Effector memory CD8-positive, alpha-beta T cell (primary cell): ENCODE measurements at regions not wholly inside any gene's neighbourhood (a gene's known extent, or its start where the extent isn't known, plus 50 kb on each side); places are given as distances from the start of the nearest gene placed in this dataset.
"Not testable (repeated sequence)": the region's sequence is repeated elsewhere in the genome, so short reads cannot be mapped to it uniquely, and the experiment has no call there.

Experiments used
- ATAC-seq: fragments of 150-1000 bp; cut with Tn5 transposase; replicated peaks from 2 replicates; pipeline ENCODE4 v1.10.0; 2021; ENCODE audit warnings: mild to moderate bottlenecking, moderate library complexity
- DNase-seq, 3 experiments: peaks; one replicate each; pipeline ENCODE4 v3.0.0; 2021
- H3K27ac Mint-ChIP-seq, 2 donors: one replicate each; pipeline ENCODE4 v1.8.0; 2022; ENCODE audit warnings: mild to moderate bottlenecking in 2 of 2, mixed read lengths in 2 of 2, moderate library complexity in 2 of 2
- H3K27me3 Mint-ChIP-seq, 2 donors: one replicate each; pipeline ENCODE4 v1.8.0; 2022; ENCODE audit warnings: mixed read lengths in 2 of 2
- H3K36me3 Mint-ChIP-seq: one replicate; pipeline ENCODE4 v1.8.0; 2022; ENCODE audit warnings: mild to moderate bottlenecking, moderate library complexity, mixed read lengths; ENCODE audit not compliant: insufficient read depth
- H3K4me1 Mint-ChIP-seq, 2 donors: one replicate each; pipeline ENCODE4 v1.8.0; 2022; ENCODE audit warnings: low read depth in 2 of 2, mixed read lengths in 2 of 2
- H3K4me3 Mint-ChIP-seq, 2 donors: one replicate each; pipeline ENCODE4 v1.8.0; 2022; ENCODE audit warnings: mild to moderate bottlenecking in 2 of 2, mixed read lengths in 2 of 2, moderate library complexity in 2 of 2
- H3K9me3 Mint-ChIP-seq, 2 donors: one replicate each; pipeline ENCODE4 v1.8.0; 2022; ENCODE audit warnings: mixed read lengths in 2 of 2

DNA sequence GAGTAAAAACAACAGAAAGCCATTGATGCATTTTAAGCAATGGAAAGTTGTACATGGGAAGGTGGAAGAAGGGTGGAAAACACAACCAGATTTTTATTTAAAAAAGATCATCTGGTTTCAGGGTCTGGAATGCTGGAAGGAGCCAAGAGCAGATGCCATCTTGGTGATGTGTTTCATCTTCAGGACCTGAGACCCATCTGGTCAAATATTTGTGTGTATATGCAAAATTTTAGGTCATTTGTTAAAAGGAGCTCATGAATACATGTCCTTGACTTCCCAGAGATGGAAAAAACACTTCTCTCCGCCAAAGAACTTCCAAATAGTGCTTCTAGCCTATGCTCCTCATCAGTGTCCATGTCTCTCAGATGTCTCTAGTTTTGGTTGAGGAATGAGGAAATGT lies 110.6 kb upstream of the GDNF start:
- Mint-ChIP-seq H3K27ac (no peak overlapping the region), H3K4me3 (no peak overlapping the region), H3K4me1 (no peaks in the 10 kb centered on the region), H3K27me3 (peaks cover 0 to 8% of the 10 kb centered on the region in 2 donors), H3K9me3 (peaks cover 2 to 7% of the 10 kb centered on the region in 2 donors), H3K36me3 (no peaks in the 10 kb centered on the region)
- no peak for DNase-seq
- no peak for ATAC-seq

DNA sequence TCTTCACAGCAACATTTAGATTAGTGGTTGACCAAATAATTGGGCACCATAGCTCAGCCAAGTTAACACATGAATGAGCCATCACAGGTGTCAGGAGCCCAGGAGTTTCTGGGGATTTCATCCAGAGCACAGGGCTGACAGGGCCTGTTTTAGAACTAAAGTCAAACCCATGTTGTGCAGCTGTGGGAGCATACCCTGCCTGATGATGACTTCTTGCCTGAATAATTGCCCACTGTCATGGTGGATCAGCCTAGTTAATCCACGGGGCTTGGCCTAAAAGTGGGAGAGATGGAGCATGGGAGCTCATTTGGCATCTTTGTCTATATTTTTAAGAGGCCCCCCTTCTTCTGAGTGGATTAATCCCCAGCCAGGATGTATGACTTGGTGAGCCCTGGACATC lies 105.6 kb upstream of the GDNF start:
- no peaks in the 10 kb centered on the region for H3K4me1 Mint-ChIP-seq
- no peak overlapping the region for H3K4me3 Mint-ChIP-seq
- H3K27me3 Mint-ChIP-seq, result peaks cover 0 to 14% of the 10 kb centered on the region in 2 donors
- peaks cover 7 to 9% of the 10 kb centered on the region in 2 donors for H3K9me3 Mint-ChIP-seq
- ATAC-seq (no peak), DNase-seq (no peak)
- no peaks in the 10 kb centered on the region for H3K36me3 Mint-ChIP-seq
- H3K27ac Mint-ChIP-seq, result no peak overlapping the region

DNA sequence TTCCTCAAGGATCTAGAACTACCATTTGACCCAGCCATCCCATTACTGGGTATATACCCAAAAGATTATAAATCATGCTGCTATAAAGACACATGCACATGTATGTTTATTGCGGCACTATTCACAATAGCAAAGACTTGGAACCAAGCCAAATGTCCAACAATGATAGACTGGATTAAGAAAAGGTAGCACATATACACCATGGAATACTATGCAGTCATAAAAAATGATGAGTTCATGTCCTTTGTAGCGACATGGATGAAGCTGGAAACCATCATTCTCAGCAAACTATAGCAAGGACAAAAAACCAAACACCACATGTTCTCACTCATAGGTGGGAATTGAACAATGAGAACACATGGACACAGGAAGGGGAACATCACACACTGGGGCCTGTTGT lies 103.3 kb upstream of the GDNF start:
- H3K4me3 Mint-ChIP-seq, ATAC-seq, H3K36me3 Mint-ChIP-seq, H3K27ac Mint-ChIP-seq, H3K4me1 Mint-ChIP-seq, H3K9me3 Mint-ChIP-seq, DNase-seq: not testable (repeated sequence)
- peaks cover 0 to 13% of the 10 kb centered on the region in 2 donors for H3K27me3 Mint-ChIP-seq

DNA sequence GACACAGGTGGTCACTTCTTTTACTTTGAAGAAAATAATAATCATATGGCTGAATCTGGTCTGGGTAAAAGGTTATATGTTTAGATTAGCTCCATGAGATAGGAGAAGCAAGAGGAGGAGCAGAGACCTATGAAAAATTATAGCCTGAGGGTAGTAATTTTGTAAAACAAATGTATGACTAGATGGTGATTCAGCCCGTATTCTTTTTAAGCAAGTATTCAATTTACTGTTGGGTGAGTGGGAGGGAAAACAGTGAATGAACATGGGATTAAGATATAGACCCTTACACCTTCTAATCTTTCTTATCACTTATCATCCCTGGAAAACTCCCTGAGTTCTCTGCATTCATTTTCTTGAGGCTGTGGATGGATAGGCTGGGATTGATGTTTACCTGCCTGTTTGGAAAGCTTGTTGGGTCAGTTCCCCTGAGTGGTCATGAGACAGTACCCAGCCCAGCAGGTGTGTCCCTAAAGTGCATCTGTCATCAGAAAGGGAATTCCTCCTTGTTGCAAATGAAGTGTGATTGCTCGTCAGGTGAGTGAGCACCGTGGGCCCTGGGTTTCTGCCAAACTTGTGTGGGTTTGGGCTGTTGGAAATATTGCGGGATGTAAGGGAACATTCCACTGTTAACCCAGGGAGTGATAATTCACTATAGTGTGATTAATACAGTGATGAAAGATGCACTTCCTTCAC lies 101.2 kb upstream of the GDNF start:
- peaks cover 0 to 13% of the 10 kb centered on the region in 2 donors for H3K27me3 Mint-ChIP-seq

DNA sequence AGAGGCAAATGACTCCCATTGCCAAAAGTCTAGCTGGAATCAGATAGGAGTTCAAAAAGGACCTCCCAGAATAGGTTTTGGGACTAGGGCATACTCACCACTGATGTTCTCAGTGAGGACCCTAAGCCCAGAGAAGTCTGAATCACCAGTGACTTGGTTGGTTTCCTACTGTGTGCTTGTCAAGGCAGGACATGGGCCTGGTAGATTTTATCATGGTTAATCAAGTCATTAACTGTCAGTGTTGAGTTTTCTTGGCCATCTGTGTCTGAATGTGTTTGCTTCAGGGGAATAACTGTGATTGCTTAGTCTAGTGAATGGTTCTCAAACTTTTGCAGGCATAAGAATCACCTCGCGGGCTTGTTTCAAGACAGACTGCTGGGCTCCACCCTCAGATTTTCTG lies 99.0 kb upstream of the GDNF start:
- peaks cover 5 to 7% of the 10 kb centered on the region in 2 donors for H3K9me3 Mint-ChIP-seq
- ATAC-seq, result no peak
- no peak overlapping the region for H3K27ac Mint-ChIP-seq
- DNase-seq, result no peak
- H3K36me3 Mint-ChIP-seq, result no peaks in the 10 kb centered on the region
- H3K4me1 Mint-ChIP-seq, result no peaks in the 10 kb centered on the region
- H3K27me3 Mint-ChIP-seq, result peaks cover 0 to 13% of the 10 kb centered on the region in 2 donors
- H3K4me3 Mint-ChIP-seq, result no peak overlapping the region

More for the DNA sequence above, 101.2 kb upstream of the GDNF start:
- peaks cover 5 to 7% of the 10 kb centered on the region in 2 donors for H3K9me3 Mint-ChIP-seq
- no peak for DNase-seq
- H3K36me3 Mint-ChIP-seq, result no peaks in the 10 kb centered on the region
- no peak for ATAC-seq
- no peak overlapping the region for H3K4me3 Mint-ChIP-seq
- H3K27ac Mint-ChIP-seq, result no peak overlapping the region
- H3K4me1 Mint-ChIP-seq, result no peaks in the 10 kb centered on the region

DNA sequence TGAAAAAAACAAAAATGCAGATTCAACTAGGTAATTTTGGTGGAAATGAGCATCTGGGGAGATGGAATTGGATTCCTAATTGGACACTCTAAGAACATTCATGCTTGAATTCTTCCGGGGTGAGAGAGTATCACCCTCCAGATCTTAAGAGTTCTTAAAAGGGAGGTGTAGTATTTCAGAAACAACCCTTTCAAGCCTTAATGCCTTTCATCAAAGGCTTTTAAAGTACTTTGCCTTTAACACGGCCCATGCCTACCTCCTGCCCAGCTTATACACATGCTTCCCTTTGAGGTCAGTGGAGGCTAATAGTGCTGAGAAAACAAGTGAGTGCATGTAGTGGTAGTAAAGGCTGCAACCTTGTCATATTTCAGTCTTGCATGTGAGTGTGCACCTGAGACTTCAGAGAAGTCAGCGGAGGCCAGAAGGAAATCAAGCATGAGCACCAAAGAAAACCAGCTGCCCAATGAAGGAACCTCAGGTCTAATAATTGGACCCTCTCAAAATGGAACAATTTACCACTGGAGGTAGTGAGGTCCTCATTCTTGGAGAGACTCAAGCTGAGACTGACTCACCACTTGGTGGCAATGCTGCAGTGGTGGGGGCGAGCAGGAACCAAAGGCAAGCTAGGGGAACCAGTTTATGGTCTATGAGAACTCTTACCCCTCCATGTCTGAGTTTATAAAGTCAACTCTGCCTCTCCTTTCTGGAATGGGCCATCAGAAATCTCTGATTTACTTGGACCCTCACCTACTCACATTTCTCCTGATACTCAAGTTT lies 98.4 kb upstream of the GDNF start:
- Mint-ChIP-seq H3K9me3 (peaks cover 2 to 7% of the 10 kb centered on the region in 2 donors), H3K36me3 (no peaks in the 10 kb centered on the region), H3K27ac (no peak overlapping the region), H3K4me1 (no peaks in the 10 kb centered on the region), H3K27me3 (peaks cover 0 to 17% of the 10 kb centered on the region in 2 donors), H3K4me3 (no peak overlapping the region)
- ATAC-seq (no peak), DNase-seq (no peak)

DNA sequence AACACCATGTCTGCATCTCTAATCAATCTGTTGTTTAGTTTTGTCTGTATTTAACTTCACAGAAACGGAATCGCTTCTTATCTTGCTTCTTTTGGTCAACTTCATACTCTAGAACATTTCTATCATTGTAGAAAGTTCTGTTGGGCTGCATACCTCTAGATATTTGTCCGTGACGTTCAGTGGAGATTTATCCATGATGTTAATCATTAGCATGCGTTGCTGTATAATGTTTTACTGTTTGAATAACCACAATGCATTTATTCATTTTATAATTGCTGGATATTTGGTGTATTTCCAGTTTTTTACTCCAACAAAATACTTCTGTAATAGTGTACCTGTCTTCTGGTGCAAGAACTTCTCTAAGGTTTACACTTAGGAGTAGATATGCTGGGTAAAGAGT lies 96.2 kb upstream of the GDNF start:
- H3K4me3 Mint-ChIP-seq, result no peak overlapping the region
- peaks cover 0 to 21% of the 10 kb centered on the region in 2 donors for H3K27me3 Mint-ChIP-seq
- H3K4me1 Mint-ChIP-seq, result no peaks in the 10 kb centered on the region
- peaks cover 1 to 7% of the 10 kb centered on the region in 2 donors for H3K9me3 Mint-ChIP-seq
- ATAC-seq, result no peak
- no peak overlapping the region for H3K27ac Mint-ChIP-seq
- H3K36me3 Mint-ChIP-seq, result no peaks in the 10 kb centered on the region
- no peak for DNase-seq

DNA sequence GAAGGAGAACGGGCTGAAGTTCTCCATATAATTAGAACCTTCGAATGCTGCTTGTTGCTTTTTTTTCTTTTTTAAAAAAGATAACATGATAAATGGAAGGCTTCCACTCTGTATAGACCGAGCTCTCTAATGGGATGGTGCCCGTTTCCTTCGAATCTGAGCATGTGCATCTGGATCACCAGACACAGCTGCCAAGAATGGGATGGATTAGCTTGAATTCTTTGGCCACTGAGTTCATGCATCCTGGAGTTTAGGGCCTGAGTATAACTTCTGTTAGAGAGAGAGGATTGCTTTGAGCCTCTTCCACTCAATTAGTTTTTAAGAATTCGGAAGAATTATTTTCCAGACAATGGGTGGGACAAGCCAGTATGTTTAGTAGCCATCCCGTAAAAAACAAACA lies 93.7 kb upstream of the GDNF start:
- Mint-ChIP-seq H3K4me1 (no peaks in the 10 kb centered on the region), H3K27me3 (peaks cover 6 to 26% of the 10 kb centered on the region in 2 donors), H3K9me3 (peaks cover 0 to 5% of the 10 kb centered on the region in 2 donors), H3K27ac (no peak overlapping the region), H3K36me3 (no peaks in the 10 kb centered on the region), H3K4me3 (no peak overlapping the region)
- DNase-seq (no peak), ATAC-seq (no peak)

DNA sequence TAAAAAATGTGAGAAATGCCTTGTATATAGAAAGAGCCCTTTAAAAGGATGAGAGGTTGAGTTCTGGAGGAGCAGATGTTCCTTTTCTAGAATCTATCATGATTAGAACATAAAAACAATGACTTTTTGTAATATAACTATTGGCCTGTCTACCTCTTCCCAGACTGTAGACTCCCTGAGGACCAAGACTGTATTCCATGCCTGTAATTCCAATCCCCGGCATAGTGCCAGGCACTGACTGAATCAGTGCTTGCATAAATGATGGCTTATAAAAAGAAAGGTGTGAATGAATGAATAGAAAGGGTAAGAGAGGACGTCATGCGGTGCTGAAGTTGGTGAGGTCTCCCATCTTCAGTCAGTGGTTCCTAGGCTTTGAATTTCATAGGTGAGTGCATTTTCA lies 92.6 kb upstream of the GDNF start:
- peaks cover 6 to 26% of the 10 kb centered on the region in 2 donors for H3K27me3 Mint-ChIP-seq
- H3K9me3 Mint-ChIP-seq, result peaks cover 0 to 5% of the 10 kb centered on the region in 2 donors
- no peaks in the 10 kb centered on the region for H3K4me1 Mint-ChIP-seq
- ATAC-seq, result no peak
- DNase-seq, result no peak
- H3K4me3 Mint-ChIP-seq, result no peak overlapping the region
- H3K27ac Mint-ChIP-seq, result no peak overlapping the region
- no peaks in the 10 kb centered on the region for H3K36me3 Mint-ChIP-seq

DNA sequence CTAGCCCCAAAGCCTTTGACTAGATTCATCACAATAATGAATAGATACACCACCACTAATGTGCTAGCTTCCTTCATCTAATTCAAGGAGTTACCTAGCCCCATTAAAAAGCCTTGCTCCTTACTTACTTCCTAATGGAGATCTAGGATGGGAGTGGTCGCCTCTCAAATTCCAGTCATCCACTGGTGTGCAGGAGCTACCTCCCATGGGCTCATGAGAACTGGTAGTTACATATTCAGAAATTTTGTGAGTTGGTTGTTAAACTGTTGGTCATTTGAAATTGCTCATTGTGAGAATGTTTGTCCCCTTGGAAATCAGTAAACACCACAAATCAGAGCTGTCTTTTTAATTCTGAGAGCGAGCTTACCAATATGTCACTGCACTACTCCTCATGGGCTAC lies 91.7 kb upstream of the GDNF start:
- no peak for ATAC-seq
- no peak for DNase-seq
- Mint-ChIP-seq H3K4me3 (no peak overlapping the region), H3K4me1 (no peaks in the 10 kb centered on the region), H3K27ac (no peak overlapping the region), H3K9me3 (peaks cover 0 to 5% of the 10 kb centered on the region in 2 donors), H3K27me3 (peaks cover 6 to 27% of the 10 kb centered on the region in 2 donors), H3K36me3 (no peaks in the 10 kb centered on the region)

DNA sequence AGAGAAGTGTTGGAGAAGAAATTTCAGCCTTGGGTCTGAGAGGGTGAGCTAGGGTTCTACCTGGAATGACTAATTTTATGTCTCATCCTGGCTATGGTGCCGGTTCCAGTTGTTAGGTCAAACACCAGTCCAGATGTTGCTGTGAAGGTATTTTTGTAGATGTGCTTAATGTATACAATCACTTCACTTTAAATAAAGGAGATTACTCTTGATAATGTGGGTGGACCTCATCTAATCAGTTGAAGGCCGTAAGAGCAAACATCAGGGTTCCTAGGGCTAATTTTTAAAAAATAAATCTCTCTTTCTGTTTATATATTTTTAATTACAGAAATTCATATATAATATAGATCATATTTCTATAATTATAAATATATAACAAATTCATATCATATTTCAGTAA lies 90.5 kb upstream of the GDNF start:
- no peaks in the 10 kb centered on the region for H3K36me3 Mint-ChIP-seq
- H3K27ac Mint-ChIP-seq, result no peak overlapping the region
- DNase-seq (no peak), ATAC-seq (no peak)
- no peaks in the 10 kb centered on the region for H3K4me1 Mint-ChIP-seq
- peaks cover 0 to 5% of the 10 kb centered on the region in 2 donors for H3K9me3 Mint-ChIP-seq
- H3K27me3 Mint-ChIP-seq, result peaks cover 12 to 38% of the 10 kb centered on the region in 2 donors
- no peak overlapping the region for H3K4me3 Mint-ChIP-seq

DNA sequence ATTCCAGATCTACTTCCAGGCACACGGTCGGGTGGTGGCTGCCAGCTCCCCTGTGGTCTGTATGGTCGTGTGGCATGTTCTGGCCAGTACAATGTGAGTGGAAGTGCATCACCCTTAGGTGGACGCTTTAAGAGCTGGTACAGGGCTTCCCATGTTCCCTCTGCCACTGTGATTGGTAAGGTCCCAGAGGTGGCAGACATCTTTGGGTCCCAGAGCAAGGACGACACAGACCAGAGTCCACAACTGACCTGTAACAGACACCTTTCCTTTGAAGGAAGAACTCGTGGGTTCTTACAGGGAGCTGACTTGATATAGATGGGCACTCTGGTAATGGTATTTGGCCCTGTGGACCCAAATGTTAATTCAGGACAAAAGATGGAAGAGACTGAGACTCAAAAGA lies 90.0 kb upstream of the GDNF start:
- no peak for ATAC-seq
- DNase-seq, result no peak
- H3K4me1 Mint-ChIP-seq, result no peaks in the 10 kb centered on the region
- H3K27me3 Mint-ChIP-seq, result peaks cover 12 to 38% of the 10 kb centered on the region in 2 donors
- no peak overlapping the region for H3K4me3 Mint-ChIP-seq
- no peak overlapping the region for H3K27ac Mint-ChIP-seq
- peaks cover 0 to 5% of the 10 kb centered on the region in 2 donors for H3K9me3 Mint-ChIP-seq
- H3K36me3 Mint-ChIP-seq, result no peaks in the 10 kb centered on the region

DNA sequence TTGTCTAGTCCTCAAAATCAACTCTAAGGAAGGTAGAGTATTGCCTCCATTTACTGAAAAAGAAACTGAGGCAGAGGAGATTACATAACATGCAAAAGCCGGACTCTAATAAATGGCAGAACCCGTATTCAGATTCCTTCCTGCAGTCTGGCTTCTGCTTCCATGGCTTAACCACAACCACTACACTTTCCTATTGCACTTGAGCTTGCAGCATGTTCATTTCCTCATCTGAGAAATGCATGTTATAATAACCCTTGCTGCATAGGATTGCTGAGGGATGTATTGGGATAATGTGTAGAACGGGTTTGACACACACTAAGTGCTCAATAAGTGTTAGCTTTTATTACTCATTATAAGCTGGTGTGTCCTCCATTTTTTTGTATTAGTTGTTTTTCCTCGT lies 87.9 kb upstream of the GDNF start:
- not testable (repeated sequence) for H3K9me3 Mint-ChIP-seq, DNase-seq, H3K27ac Mint-ChIP-seq, H3K4me3 Mint-ChIP-seq, H3K4me1 Mint-ChIP-seq, ATAC-seq, H3K36me3 Mint-ChIP-seq
- H3K27me3 Mint-ChIP-seq, result peaks cover 26 to 30% of the 10 kb centered on the region in 2 donors

DNA sequence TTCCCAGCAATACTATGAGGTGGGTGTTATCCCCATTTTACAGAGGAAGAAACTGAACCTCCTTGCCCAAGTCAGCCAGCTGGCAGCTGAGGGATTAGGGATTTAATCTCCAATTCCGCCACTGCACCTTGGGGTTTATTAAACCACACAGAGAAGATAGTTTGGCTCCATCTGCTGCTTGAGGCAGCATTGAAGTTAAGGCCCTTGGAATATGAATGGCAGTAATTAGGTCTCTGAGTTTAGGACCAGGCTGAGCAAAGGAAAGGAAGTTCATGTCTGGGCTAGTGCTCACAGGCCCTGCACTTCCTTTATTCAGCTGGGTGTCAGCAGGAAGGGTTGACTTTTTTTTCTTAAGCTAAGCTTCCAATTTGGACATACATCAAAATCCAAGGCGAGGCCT lies 86.9 kb upstream of the GDNF start:
- no peaks in the 10 kb centered on the region for H3K4me1 Mint-ChIP-seq
- H3K36me3 Mint-ChIP-seq, result no peaks in the 10 kb centered on the region
- H3K27ac Mint-ChIP-seq, result no peak overlapping the region
- H3K9me3 Mint-ChIP-seq, result peaks cover 0 to 3% of the 10 kb centered on the region in 2 donors
- ATAC-seq (no peak), DNase-seq (no peak)
- H3K27me3 Mint-ChIP-seq, result peaks cover 28 to 31% of the 10 kb centered on the region in 2 donors
- no peak overlapping the region for H3K4me3 Mint-ChIP-seq
